Lower leg skin (tissue), 3 donors: ENCODE measurements at regions not wholly inside any gene's neighbourhood (a gene's known extent, or its start where the extent isn't known, plus 50 kb on each side); places are given as distances from the start of the nearest gene placed in this dataset.

Experiments used
- CTCF ChIP-seq, 3 donors: fragments of 450-650 bp; IDR thresholded peaks; one replicate each; pipeline ENCODE4 v1.5.1; 2016; ENCODE audit warnings: antibody characterized with exemption in 3 of 3, mild to moderate bottlenecking in 3 of 3, moderate library complexity in 2 of 3
- POLR2A ChIP-seq, 2 donors: fragments of 450-650 bp; IDR thresholded peaks; one replicate each; pipeline ENCODE4 v1.6.1; 2016 to 2017; ENCODE audit warnings: antibody characterized with exemption in 2 of 2, mild to moderate bottlenecking in 1 of 2, moderate library complexity in 1 of 2

- no peak for TF ChIP-seq POLR2A (IDR thresholded peaks at IDR 0.05)
- TF ChIP-seq CTCF (IDR thresholded peaks at IDR 0.05) = no peak
Measured at GRCh38 chr9:126127591-126127990, 199.0 kb upstream of the MVB12B start.
